ENCODE measurements at regions not wholly inside any gene's neighbourhood (a gene's known extent, or its start where the extent isn't known, plus 50 kb on each side); places are given as distances from the start of the nearest gene placed in this dataset.

GRCh38 chr20:46840054-46840729, 54.5 kb upstream of the EYA2 start:
- H3K4me1 ChIP-seq = no peaks in the 10 kb centered on the region
- 0 out of 2 replicates have a peak, but pooled peaks cover 9% of the 10 kb centered on the region for H3K27me3 ChIP-seq (ENCODE audit: low read depth)
- H3K4me3 ChIP-seq = no peak overlapping the region
- no peaks in the 10 kb centered on the region for H3K9me3 ChIP-seq
- H3K36me3 ChIP-seq (replicated peaks) = no peaks in the 10 kb centered on the region
- no peak for DNase-seq (ENCODE audit: low spot score in 2 of 2)
- in situ Hi-C loops (cut with MboI; ENCODE audit: low sequenced_read_pairs) = no loop called here

Data from HAP-1 (cell line).